Endothelial cell (in vitro differentiated cells): ENCODE measurements at regions not wholly inside any gene's neighbourhood (a gene's known extent, or its start where the extent isn't known, plus 50 kb on each side); places are given as distances from the start of the nearest gene placed in this dataset.
"Not testable (repeated sequence)": the region's sequence is repeated elsewhere in the genome, so short reads cannot be mapped to it uniquely, and the experiment has no call there.

ENCODE experiments used
- DNase-seq: peaks from one replicate; pipeline ENCODE4 v3.0.0; 2021; ENCODE audit warnings: low spot score
- H3K27ac Mint-ChIP-seq: one replicate; pipeline ENCODE4 v1.8.0; 2021; ENCODE audit warnings: mixed read lengths, inconsistent platforms; ENCODE audit not compliant: unreplicated experiment
- H3K27me3 Mint-ChIP-seq: one replicate; pipeline ENCODE4 v1.8.0; 2021; ENCODE audit warnings: mild to moderate bottlenecking, moderate library complexity, mixed read lengths, inconsistent platforms; ENCODE audit not compliant: unreplicated experiment
- H3K36me3 Mint-ChIP-seq: one replicate; pipeline ENCODE4 v1.8.0; 2021; ENCODE audit warnings: mild to moderate bottlenecking, low read depth, mixed read lengths, inconsistent platforms; ENCODE audit not compliant: unreplicated experiment
- H3K4me1 Mint-ChIP-seq: one replicate; pipeline ENCODE4 v1.8.0; 2021; ENCODE audit warnings: mild to moderate bottlenecking, mixed read lengths, inconsistent platforms; ENCODE audit not compliant: unreplicated experiment
- H3K4me3 Mint-ChIP-seq: one replicate; pipeline ENCODE4 v1.8.0; 2021; ENCODE audit warnings: mild to moderate bottlenecking, mixed read lengths, inconsistent platforms; ENCODE audit not compliant: unreplicated experiment
- H3K9me3 Mint-ChIP-seq: one replicate; pipeline ENCODE4 v1.8.0; 2021; ENCODE audit warnings: mixed read lengths, inconsistent platforms; ENCODE audit not compliant: unreplicated experiment
- TF ChIP-seq, protein P1 (sequence below): fragments of 200-600 bp; sonication (generic); IDR thresholded peaks from one replicate; pipeline ENCODE4 v1.5.0; 2021; ENCODE audit warnings: antibody characterized with exemption; ENCODE audit not compliant: unreplicated experiment

GRCh38 chr12:107196681-107197080 is 103.3 kb upstream of the CRY1 start:
- TF ChIP-seq, protein P1, sequence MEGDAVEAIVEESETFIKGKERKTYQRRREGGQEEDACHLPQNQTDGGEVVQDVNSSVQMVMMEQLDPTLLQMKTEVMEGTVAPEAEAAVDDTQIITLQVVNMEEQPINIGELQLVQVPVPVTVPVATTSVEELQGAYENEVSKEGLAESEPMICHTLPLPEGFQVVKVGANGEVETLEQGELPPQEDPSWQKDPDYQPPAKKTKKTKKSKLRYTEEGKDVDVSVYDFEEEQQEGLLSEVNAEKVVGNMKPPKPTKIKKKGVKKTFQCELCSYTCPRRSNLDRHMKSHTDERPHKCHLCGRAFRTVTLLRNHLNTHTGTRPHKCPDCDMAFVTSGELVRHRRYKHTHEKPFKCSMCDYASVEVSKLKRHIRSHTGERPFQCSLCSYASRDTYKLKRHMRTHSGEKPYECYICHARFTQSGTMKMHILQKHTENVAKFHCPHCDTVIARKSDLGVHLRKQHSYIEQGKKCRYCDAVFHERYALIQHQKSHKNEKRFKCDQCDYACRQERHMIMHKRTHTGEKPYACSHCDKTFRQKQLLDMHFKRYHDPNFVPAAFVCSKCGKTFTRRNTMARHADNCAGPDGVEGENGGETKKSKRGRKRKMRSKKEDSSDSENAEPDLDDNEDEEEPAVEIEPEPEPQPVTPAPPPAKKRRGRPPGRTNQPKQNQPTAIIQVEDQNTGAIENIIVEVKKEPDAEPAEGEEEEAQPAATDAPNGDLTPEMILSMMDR: no peak
- Mint-ChIP-seq H3K36me3 (peaks cover 3% of the 10 kb centered on the region), H3K9me3 (no peaks in the 10 kb centered on the region), H3K4me3 (no peak overlapping the region), H3K4me1 (no peaks in the 10 kb centered on the region), H3K27me3 (no peaks in the 10 kb centered on the region), H3K27ac (no peak overlapping the region)
- DNase-seq: no peak

DNA sequence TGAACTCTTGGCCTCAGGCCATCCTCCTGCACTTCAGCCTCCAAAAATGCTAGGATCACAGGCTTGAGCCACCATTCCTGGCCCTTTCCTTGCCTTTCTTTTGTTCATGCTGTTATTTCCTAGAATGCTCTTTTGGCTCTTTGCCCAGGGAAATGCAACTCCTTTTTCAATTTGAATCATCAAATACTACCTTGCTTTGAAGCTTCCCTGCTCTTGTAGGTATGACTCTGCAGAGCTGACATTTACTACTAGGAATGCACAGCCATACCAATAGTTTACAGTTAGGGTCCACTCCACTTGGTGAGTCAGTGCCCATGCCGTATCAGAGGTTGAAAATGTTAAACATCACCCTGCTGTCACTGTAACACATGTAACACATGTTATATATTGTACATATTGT is 107.0 kb upstream of the CRY1 start:
- H3K36me3 Mint-ChIP-seq: no peaks in the 10 kb centered on the region
- no peaks in the 10 kb centered on the region for H3K27me3 Mint-ChIP-seq

DNA sequence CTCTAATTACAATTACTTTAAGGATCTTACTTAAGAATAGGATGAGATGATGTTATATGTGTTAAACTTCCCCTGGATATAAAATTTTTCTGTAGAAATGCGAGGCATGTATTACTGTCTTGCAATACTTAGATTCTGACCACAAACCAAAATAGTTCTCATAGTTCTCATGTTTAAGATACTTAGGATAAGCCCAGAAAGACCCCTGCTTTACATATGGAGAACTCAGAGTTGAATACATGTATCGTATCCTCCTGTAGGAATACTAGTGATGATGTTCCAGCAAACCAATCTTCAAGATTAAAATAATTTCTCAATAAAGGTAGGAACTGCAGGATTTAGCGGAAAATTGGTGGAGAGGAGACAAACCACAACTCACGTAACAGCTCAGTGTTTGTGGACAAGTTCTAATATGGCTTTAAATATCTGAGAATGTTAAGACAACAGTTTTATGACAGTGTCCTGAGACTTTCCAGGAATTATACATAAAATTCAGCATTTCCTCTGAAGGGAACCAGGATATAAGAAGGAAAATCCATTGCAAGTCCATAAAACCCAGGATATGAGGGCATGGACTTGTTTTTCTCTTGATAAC is 114.7 kb upstream of the CRY1 start:
- H3K36me3 Mint-ChIP-seq: no peaks in the 10 kb centered on the region
- no peak overlapping the region for H3K4me3 Mint-ChIP-seq
- no peaks in the 10 kb centered on the region for H3K27me3 Mint-ChIP-seq
- TF ChIP-seq, protein P1: no peak
- DNase-seq: no peak
- H3K4me1 Mint-ChIP-seq: no peaks in the 10 kb centered on the region
- no peaks in the 10 kb centered on the region for H3K9me3 Mint-ChIP-seq
- H3K27ac Mint-ChIP-seq: no peak overlapping the region

More for the DNA sequence above, 107.0 kb upstream of the CRY1 start:
- TF ChIP-seq, protein P1: no peak
- no peak overlapping the region for H3K27ac Mint-ChIP-seq
- H3K9me3 Mint-ChIP-seq: no peaks in the 10 kb centered on the region
- no peak overlapping the region for H3K4me3 Mint-ChIP-seq
- no peak for DNase-seq
- H3K4me1 Mint-ChIP-seq: no peaks in the 10 kb centered on the region

GRCh38 chr12:107209700-107210099 is 116.4 kb upstream of the CRY1 start:
- H3K4me3 Mint-ChIP-seq, H3K4me1 Mint-ChIP-seq, H3K9me3 Mint-ChIP-seq, DNase-seq, H3K36me3 Mint-ChIP-seq, H3K27ac Mint-ChIP-seq, H3K27me3 Mint-ChIP-seq: not testable (repeated sequence)

- not testable (repeated sequence) for H3K4me3 Mint-ChIP-seq, H3K36me3 Mint-ChIP-seq, H3K27me3 Mint-ChIP-seq, DNase-seq, H3K9me3 Mint-ChIP-seq, H3K4me1 Mint-ChIP-seq, H3K27ac Mint-ChIP-seq
These were observed 121.0 kb upstream of the CRY1 start for GRCh38 chr12:107214373-107214773.

- H3K27ac Mint-ChIP-seq, H3K9me3 Mint-ChIP-seq, H3K4me3 Mint-ChIP-seq, H3K27me3 Mint-ChIP-seq, H3K4me1 Mint-ChIP-seq, DNase-seq, H3K36me3 Mint-ChIP-seq: not testable (repeated sequence)
These were observed 123.1 kb upstream of the CRY1 start for GRCh38 chr12:107216411-107216810.
